ENCODE measurements at regions not wholly inside any gene's neighbourhood (a gene's known extent, or its start where the extent isn't known, plus 50 kb on each side); places are given as distances from the start of the nearest gene placed in this dataset.

- TF ChIP-seq CTCF (IDR thresholded peaks at IDR 0.05; ENCODE audit: extremely low read depth in 1 of 2, insufficient read depth in 1 of 2, low read depth in 1 of 2, low read length in 2 of 2) (no peak), POLR2A (IDR thresholded peaks at IDR 0.05; ENCODE audit: low read depth, low read length) (no peak), FOS (IDR thresholded peaks at IDR 0.05; ENCODE audit: borderline replicate concordance, insufficient read depth, low read length) (no peak), EZH2 (IDR thresholded peaks at IDR 0.05; ENCODE audit: borderline replicate concordance, low read depth, low read length, severe bottlenecking) (no peak), POLR2AphosphoS5 (IDR thresholded peaks at IDR 0.05; ENCODE audit: insufficient read depth, low read depth, low read length) (no peak), MAX (IDR thresholded peaks at IDR 0.05; ENCODE audit: insufficient read depth, insufficient read length) (no peak), MYC (IDR thresholded peaks at IDR 0.05; ENCODE audit: low read depth, low read length) (no peak), JUN (IDR thresholded peaks at IDR 0.05; ENCODE audit: borderline replicate concordance, insufficient read depth, insufficient read length, low read depth) (no peak), GATA2 (IDR thresholded peaks at IDR 0.05; ENCODE audit: insufficient read depth, insufficient read length, low read depth, low read length) (no peak)
Measured at GRCh38 chr6:113713665-113714064, 143.5 kb upstream of the MARCKS start.

Measured in endothelial cell of umbilical vein (primary cell).